ENCODE measurements at regions not wholly inside any gene's neighbourhood (a gene's known extent, or its start where the extent isn't known, plus 50 kb on each side); places are given as distances from the start of the nearest gene placed in this dataset.

- no peak for DNase-seq (ENCODE audit: low read depth)
Observed at GRCh38 chr16:80079072-80079471, 461.7 kb upstream of the DYNLRB2 start.

DNA sequence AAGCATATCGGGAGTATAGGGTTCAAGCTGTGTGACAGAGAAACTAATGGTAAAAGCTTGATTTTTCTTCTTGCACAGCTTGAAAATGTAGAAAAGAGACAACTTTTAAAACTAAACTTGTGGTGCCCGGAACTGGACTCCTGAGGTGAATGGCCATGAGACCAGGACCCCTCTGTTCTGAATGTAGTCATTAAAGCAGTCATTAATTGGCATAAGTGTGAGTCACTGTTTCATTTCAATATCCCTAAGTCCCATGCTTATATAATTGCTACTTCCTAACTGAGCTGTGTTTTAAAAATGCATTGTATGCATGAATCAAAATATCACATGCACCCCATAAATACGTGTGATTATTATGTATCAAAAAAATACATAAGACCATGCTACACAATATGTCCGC, 463.1 kb upstream of the DYNLRB2 start:
- no peak for DNase-seq (ENCODE audit: low read depth)

- no peak for DNase-seq (ENCODE audit: low read depth)
Observed at GRCh38 chr16:80074329-80074728, 466.5 kb upstream of the DYNLRB2 start.

DNA sequence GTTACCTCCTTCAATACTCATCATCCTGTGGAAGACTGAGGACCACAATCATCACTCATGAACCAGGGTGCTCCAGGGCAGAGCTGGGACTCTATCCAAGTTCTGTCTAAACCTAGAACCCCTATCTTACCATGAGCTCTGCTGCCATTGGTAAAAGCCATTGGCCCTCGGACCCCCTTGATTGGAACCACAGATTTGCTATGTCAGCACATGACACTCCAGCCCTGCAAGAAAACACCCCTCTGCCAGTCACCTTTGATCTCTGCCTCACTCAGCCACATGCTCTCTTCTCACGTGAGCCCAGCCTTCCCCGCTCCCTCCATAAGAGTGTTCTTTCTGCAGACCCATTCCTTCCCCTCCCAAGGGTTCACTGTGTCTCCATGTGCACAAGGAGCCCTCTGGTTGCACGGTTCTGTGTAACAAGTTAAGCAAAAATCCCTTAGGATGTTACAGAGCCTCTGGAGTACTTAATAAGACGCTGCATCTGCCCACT, 468.8 kb upstream of the DYNLRB2 start:
- no peak for DNase-seq (ENCODE audit: low read depth)

GRCh38 chr16:80066805-80067580, 466.5 kb upstream of the MAF start:
- DNase-seq (ENCODE audit: low read depth): no peak

GRCh38 chr16:80065541-80065940, 465.0 kb upstream of the MAF start:
- peak; percentile 9 for DNase-seq (ENCODE audit: low read depth)

DNA sequence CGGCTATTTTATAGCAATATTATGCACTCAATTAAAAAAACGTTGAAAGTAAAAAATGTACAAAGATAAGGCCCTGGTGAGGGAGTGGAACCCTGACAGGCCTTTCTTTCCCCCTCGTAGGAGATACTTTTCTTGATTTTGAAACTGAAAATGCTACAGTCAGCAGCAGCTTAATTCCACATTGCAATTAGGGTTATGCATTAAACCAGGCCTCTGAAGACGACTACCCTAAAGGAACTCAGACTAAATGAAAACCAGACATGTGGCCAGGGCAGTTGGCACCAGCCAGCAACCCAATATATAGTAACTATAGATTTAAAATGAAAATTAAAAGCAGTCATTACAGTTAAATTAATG, 463.2 kb upstream of the MAF start:
- DNase-seq (ENCODE audit: low read depth): no peak

GRCh38 chr16:80063031-80063712, 462.6 kb upstream of the MAF start:
- no peak for DNase-seq (ENCODE audit: low read depth)

DNA sequence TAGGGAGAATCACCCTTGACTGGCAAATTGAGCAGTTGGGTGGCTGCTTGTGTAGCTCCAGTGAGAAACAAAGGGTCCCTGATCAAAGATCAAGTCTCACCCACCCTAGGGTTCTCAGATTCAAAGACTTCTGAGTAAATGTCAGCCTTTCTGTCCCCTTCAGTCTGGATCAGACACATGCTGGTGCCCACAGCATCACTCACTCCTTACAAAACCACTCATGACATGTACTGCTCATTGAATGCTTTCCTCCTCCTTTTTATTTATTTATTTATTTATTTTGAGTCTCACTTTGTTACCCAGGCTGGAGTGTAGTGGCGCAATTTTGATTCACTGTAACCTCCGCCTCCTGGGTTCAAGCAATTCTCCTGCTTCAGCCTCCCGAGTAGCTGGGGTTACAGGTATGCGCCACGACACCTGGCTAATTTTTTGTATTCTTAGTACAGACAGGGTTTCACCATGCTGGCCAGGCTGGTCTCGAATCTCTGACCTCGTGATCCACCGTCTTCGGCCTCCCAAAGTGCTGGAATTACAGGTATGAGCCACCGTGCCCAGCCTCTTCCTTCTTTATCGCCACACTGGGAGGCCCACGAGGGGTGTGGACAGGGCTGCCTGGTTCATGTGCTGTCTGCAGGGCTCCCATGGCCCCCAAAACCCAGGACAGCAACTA, 462.0 kb upstream of the MAF start:
- no peak for DNase-seq (ENCODE audit: low read depth)

DNA sequence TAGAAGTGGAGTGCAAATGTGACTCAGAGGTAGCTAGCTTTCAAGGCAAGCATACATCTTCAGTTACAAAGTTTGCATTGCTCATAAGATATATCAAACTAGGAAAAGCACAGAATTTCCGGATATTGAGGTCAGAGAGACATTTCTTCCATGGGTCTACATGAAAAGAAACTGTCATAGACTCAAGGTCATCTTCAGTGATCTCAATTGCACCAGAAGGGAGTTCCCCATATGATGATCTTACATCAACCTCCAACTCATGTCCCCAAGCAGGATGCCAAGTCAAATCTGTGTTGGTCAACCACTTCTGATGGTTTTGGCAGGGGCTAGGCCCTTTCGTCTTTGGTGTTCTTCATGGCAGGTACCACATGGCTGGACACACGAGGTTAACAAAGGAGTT, 459.9 kb upstream of the MAF start:
- DNase-seq (ENCODE audit: low read depth): no peak

DNA sequence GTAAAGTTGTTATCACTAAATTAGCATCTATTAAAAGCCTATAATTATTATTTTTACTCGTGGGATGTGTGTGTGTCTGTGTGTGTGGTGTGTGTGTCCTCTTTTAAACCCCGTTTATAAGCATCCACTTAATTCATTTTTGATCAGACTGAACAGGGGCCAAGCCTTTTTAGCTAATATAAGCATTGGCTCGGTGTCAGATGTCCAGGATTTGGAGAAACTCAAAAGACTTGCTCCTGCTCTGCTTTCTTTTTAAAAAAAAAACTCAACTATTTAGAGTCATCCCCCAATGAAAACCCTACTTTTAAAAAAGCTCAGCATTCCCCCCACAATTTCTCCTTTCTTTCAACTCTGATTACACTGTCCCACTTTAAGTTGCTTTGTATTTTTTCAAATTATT, 459.3 kb upstream of the MAF start:
- DNase-seq (ENCODE audit: low read depth): no peak

DNA sequence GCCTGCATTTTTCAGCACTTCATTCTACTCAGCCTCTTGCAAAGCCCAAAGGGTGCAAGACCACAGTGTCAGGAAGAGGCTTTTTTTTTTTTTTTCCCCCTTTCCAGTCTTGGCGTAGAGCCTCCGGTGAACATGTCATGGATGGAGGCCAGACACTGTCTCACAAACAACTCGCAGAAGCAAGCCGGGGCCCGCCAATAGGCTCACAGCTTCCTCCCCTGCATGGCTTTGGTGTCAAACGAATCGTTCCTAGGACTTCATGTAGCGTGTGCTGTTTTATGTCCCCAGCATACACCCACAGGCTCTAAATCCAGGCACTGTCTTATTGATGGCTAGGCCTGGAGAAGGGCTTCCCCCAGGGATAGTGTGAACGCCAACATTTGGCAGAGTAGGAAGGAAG, 457.7 kb upstream of the MAF start:
- no peak for DNase-seq (ENCODE audit: low read depth)

- no peak for DNase-seq (ENCODE audit: low read depth)
Observed at GRCh38 chr16:80056324-80056723, 455.8 kb upstream of the MAF start.

GRCh38 chr16:80055831-80056230, 455.3 kb upstream of the MAF start:
- no peak for DNase-seq (ENCODE audit: low read depth)

GRCh38 chr16:80054647-80055046, 454.1 kb upstream of the MAF start:
- no peak for DNase-seq (ENCODE audit: low read depth)

DNA sequence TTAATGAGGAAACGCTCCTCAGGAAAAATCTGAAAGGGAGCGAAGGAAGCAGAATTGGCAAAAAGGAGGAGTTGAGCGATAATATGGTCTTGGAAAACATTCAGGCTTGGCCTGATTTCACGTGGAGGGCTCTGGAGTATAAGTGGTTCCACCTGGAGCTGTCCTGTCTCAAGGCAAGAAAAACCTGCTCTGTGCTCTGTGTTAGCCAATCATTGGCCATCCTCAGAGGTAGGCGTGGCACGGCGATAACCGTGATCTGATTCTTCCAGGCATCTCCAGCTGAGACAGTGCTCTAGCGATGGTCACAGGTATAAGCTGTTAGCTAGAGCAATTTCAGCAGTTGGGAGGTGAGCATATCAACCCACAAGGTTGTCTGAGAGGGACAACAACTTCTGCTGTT, 450.5 kb upstream of the MAF start:
- no peak for DNase-seq (ENCODE audit: low read depth)

DNA sequence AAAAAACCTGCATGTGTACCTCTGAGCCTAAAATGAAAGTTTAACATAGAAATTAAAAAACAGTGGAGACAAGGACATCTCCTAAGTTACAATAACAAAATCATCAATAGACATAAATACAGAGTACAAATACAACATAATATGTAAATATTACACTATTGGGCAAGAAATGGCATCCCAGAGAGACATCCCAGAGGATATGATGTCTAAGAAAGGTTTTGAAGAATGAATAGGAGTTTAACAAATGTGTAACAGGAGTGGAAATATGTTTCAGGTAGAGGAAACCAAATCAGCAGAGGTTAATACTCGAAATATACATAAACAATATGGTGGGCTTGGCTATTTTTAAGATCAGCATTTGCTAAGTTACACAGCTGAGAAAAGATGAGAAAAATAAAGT, 447.7 kb upstream of the MAF start:
- no peak for DNase-seq (ENCODE audit: low read depth)

DNA sequence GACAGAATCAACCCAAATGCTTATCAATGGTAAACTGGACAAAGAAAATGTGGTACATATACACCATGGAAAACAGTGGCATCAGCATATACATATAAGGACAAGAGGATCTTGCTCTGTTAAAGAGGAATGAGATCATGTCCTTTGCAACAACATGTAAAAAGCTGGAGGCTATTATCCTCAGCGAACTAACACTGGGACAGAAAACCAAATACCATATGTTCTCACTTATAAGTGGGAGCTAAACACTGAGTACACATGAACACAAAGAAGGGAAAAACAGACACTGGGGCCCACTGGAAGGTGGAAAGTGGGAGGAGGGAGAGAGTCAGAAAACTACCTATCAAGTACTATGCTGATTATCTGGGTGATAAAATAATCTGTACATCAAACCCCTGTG, 447.3 kb upstream of the MAF start:
- DNase-seq (ENCODE audit: low read depth): no peak

GRCh38 chr16:80046848-80047247, 446.3 kb upstream of the MAF start:
- DNase-seq (ENCODE audit: low read depth): no peak

GRCh38 chr16:80046261-80046660, 445.7 kb upstream of the MAF start:
- DNase-seq (ENCODE audit: low read depth): no peak

DNA sequence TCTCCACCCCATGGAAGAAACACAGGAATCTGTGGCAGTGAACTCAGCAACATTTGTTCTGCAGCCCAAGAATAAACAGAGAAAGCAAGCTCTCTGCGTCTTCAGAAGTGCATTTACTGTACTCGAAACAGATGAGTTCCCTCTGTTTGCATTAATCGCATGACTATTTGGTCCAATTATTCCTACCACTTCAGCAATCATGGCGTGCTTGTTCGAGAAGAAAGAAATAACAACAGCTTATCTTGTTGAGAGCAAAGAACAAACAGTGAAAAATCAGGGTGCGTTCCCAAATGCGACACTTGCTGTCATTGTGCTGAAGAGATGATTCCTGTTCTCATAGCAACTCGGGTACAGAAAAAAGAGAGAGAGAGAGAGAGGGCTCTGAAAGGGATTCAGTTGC, 445.3 kb upstream of the MAF start:
- no peak for DNase-seq (ENCODE audit: low read depth)

GRCh38 chr16:80041410-80041809, 440.9 kb upstream of the MAF start:
- no peak for DNase-seq (ENCODE audit: low read depth)

DNA sequence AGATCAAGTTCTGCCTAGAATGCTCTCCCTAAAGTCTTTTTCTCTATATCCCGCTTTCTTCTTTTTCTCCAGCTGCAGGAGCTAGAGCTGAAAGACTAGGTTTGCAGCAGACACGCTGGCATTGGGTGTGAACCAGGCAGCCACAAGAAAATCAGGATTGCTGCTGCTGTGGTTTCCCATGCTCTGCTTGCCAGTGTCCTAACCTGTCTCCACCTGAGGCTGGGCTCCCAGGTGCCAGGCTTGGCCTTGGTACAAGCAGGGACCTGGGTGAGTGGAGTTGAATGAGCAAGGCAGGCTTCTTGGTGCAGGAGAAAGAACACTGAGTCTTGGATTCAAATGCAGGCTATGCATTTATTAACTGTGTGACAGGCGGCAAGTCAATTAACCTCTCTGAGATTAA, 440.3 kb upstream of the MAF start:
- no peak for DNase-seq (ENCODE audit: low read depth)

All from ELR (cell line).